ENCODE measurements at regions not wholly inside any gene's neighbourhood (a gene's known extent, or its start where the extent isn't known, plus 50 kb on each side); places are given as distances from the start of the nearest gene placed in this dataset.

GRCh38 chr5:136526791-136527190 is 161.4 kb upstream of the TRPC7 start:
- no peak for DNase-seq

- DNase-seq = no peak
Observed at GRCh38 chr5:136526021-136526420, 160.7 kb upstream of the TRPC7 start.

DNA sequence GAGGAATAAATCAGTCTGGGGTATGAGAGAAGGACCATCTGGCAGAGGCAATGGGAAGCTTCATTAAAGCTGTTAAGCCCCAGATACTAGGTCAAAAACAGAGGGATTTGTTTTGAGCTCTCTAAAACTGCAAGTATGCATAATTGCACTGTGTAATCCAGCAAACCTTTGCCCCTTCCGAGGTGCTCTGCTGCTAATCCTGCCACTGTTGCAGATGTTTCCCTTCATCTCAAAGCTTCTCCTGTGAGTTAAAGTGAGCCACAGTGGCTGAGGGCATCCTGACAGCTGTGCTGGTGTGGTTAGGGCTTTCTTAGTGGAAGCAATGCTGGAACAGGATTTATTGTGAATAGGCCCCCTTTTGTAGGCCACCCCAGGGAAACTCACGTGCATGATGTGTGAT is 160.3 kb upstream of the TRPC7 start:
- no peak for DNase-seq

DNA sequence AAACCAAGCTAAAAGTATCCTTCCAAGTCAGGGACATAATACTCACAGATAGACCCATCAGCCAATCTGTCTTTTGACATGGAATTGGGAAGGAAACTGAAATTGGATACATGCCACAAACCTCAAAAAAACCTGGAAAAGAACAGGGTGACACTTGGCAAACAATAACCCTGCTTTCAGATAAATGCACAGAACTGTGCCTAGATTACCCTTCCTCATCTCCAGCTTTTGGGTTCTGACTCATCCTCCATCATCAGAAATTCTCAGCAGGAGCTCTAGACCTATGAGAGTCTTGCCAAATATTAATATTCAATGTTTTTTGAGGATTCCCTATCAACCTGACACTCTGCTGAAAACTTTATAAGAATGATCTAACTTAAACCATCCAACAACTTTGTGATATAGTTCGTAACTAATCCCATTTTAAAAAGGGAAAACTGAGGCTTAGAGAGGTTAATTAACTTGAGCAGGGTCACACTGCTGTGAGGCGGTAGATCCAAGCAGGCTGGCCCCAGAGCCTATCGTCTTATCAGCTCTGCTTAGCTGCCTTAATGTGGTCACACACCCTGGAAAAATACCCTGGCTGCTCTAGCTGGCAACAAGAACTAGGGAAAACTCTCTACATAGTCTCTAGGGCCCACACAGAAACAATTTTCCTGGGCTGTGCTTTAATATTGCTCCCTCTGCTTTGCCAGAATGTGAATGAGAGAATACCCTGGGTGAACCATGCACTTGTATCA is 157.0 kb upstream of the TRPC7 start:
- no peak for DNase-seq

DNA sequence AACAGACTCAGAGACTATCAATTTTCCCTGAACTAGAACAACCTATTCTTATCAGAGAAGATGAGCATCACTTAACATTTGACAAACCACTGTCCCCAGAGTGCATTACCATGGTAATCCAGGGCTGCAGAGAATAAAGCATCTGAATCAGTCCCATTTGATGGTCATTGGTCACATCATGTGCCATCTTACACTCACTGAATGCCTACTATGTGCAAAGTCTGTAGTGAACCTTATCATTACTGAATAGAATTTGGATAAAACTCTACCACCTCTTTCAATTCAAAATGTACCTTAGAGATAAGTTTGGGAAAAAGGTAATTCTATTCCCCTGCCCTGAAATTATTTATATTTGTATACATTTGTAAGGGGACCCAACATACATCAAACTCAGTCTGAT is 156.4 kb upstream of the TRPC7 start:
- no peak for DNase-seq

DNA sequence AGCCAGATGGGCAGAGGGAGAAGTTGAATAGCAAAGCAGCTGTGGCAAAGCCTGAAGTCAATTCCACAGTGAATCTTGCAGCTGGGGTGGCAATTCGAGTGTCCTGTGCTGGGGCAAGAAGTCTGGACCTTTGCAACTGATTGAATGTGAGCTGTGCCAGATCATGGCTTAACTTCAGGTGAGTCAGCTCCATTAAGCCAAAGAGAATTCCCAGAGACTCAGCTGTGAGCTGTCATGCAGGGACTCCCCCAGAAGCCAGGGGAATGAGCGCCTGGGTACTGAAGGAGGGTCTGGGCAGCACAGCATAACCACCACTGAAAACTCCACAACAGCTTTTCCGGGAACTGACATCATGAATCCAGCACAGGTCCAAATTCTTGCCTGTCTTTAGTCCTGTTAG is 153.5 kb upstream of the TRPC7 start:
- DNase-seq = no peak

GRCh38 chr5:136518174-136518573 is 152.8 kb upstream of the TRPC7 start:
- no peak for DNase-seq

GRCh38 chr5:136517755-136518154 is 152.4 kb upstream of the TRPC7 start:
- DNase-seq = no peak

DNA sequence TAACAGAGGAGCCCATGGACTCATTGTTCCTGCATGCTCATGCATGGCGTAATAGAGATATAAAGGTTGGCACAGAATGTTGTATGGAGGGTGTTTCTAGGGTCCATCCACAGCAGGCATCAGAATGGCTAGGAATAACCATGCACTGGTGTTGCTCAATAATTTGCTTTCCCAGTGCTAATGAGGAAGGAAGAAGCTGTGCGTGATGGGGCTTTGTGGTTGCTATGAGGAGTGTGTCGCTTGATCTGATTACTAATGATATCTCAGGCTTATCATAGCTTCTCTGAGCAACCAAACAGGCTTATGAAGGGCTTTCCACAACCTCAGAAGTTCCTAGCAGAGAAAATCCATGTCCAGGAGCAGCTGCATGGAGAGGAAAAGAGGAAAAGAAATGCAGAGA is 151.3 kb upstream of the TRPC7 start:
- no peak for DNase-seq

- DNase-seq = no peak
Observed at GRCh38 chr5:136513430-136513829, 148.1 kb upstream of the TRPC7 start.

- DNase-seq = no peak
Observed at GRCh38 chr5:136511046-136511445, 145.7 kb upstream of the TRPC7 start.

DNA sequence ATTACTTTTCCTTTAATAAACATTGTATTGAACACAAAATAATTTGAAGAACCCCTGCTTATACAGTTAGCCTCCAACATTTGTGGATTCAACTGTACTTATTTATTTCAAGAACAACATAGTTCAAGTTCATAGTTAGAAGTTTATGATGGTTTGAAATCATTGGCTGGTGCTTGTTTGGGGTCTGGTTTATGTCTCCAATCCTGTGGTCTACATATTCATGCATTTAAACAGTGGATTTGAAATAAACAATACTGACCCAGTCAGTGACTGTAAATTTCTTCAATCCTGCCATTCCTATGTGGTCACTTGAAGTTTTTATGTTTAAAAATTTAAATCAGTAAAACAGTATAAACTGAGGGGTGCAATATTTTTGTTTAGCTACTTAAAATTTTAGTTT is 145.1 kb upstream of the TRPC7 start:
- no peak for DNase-seq

DNA sequence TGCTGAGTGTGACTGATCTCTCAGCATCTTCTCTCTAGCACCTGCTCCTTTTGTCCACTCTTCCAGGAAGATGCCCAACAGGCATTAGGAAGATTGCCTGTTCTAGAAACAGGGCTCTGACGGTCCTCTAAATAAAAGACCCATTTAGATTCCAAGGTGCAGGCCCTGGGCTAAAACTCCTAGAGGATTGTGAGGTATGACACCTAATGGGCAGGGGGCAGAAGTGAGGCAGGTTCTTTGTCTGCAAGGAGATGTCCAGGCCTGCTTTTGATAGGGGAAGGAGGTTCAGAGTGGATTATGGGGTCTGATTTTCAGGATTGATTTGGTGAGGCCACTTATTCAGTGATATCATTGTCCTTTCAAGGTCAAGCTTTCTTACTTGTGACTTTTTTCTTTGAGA is 140.8 kb upstream of the TRPC7 start:
- no peak for DNase-seq

GRCh38 chr5:136501133-136501532 is 135.8 kb upstream of the TRPC7 start:
- no peak for DNase-seq

DNA sequence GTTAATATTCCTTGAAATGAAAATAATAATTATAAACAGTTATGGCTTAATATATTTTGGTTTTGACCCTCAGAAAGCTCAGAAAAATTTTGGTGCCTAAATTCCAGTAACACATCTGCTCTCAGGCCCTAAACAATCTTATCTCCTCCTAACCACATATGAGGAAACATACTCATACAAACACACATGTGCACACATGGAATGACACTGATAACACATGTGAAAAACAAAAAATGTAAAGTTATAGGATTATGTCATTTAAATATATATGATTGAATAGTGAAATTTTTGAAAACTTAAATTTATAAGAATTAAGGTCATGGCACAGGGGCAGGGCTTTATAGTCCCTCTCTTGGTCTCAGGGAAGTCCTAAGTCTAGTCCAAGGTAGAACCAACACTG is 127.2 kb upstream of the TRPC7 start:
- no peak for DNase-seq

DNA sequence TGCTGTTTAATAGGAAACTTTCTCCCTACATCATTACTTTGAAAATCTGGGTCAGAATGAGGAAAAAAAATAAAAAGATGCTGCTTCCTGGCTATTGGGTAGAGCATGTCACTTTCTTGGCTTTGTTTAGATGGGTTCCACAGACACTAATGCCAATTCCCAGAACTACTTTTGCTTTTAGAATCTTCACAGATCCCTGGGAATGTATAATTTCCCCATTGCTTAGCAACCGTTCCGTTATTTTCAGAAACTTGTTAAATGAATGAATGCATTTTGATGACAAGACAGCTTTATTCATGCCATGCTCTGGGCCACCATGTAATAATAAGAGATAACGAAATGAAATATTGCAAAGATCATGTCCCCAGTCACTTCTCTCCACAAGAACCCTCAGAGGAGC is 126.5 kb upstream of the TRPC7 start:
- DNase-seq = no peak

- no peak for DNase-seq
Observed at GRCh38 chr5:136484808-136485325, 119.5 kb upstream of the TRPC7 start.

GRCh38 chr5:136482206-136482605 is 116.9 kb upstream of the TRPC7 start:
- no peak for DNase-seq

DNA sequence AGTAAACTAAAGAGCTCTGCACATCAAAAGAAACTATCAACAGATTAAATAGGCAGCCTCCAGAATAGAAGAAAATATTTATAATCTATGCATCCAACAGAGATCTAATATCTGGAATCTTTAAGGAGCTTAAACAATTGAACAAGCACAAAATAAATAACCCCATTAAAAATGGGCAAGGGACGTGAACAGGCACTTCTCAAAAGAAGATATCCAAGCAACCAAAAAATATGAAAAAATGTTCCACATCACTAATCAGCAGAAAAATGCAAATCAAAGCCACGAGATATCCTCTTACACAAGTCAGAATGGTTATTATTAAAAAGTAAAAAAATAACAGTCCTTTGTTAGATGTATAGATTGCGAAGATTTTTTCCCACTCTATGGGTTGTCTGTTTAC is 109.1 kb upstream of the TRPC7 start:
- DNase-seq = no peak

- DNase-seq = no peak
Observed at GRCh38 chr5:136467632-136468031, 102.3 kb upstream of the TRPC7 start.

GRCh38 chr5:136466041-136466415 is 100.7 kb upstream of the TRPC7 start:
- no peak for DNase-seq

DNA sequence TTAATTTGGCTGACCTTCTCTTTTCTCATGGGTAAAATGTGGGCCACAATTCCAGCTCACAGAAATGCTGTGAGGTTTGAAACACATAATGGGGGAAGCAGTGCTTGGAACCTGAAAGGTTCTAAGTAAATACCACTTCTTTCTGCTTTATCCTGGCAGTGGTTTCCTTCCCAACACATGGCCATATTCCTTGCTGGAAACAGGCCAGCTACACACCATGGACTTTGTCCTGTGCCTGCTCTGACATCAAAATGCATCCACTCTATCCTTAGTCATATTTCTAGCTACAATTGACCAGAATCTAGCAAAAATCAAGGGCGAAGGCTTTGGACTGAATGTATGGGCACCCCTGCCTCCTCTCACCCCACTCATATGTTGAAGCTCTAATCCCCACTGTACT is 93.1 kb upstream of the TRPC7 start:
- no peak for DNase-seq

GRCh38 chr5:136457390-136458013 is 92.2 kb upstream of the TRPC7 start:
- DNase-seq = no peak

DNA sequence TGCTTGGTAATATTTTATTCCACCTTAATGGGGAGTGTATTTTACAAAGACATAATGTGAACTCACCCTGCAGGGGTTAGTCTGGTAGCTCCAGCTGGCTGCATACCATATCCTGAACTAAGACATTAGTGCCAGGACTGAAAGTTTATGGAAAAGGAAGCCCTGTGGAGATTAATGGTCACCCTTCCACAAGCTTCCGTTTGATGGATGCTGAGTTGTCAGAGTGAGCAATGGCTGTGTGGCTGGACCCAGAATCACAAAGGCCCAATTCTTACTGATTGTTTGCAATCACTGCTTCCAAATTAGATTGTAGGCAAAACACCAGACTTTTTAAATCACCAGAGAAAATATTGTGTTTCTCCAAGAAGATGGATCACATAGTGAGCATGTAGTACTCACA is 90.1 kb upstream of the TRPC7 start:
- DNase-seq = no peak
